ENCODE measurements at regions not wholly inside any gene's neighbourhood (a gene's known extent, or its start where the extent isn't known, plus 50 kb on each side); places are given as distances from the start of the nearest gene placed in this dataset.

GRCh38 chr10:111561124-111561523, 484.3 kb downstream of the ADRA2A start:
- Histone ChIP-seq H3K27me3 (replicated peaks in 1 of 4; ENCODE audit: control insufficient read depth in 3 of 4, extremely low read depth in 1 of 4, insufficient read depth in 3 of 4, low read length in 3 of 4) (no peaks in the 10 kb centered on the region; a peak in 1 of 7 replicates), H2BK5ac (ENCODE audit: low read depth, low read length) (no peak overlapping the region), H2AFZ (ENCODE audit: low read length) (no peak overlapping the region), H4K20me1 (replicated peaks in 1 of 2; ENCODE audit: control insufficient read depth in 1 of 2, insufficient read depth in 2 of 2, low read length in 2 of 2) (no peaks in the 10 kb centered on the region), H3K4me3 (ENCODE audit: extremely low read depth in 1 of 4, insufficient read depth in 2 of 4, low read depth in 3 of 4, low read length in 4 of 4) (no peak overlapping the region), H3K4me2 (ENCODE audit: insufficient read depth in 1 of 2, low read depth in 2 of 2, low read length in 2 of 2) (no peak overlapping the region), H4K91ac (replicated peaks; ENCODE audit: insufficient read length, low read length) (no peak overlapping the region), H3K36me3 (ENCODE audit: control insufficient read depth in 2 of 4, insufficient read depth in 4 of 4, low read length in 3 of 4) (no peaks in the 10 kb centered on the region), H4K8ac (ENCODE audit: extremely low read depth, insufficient read depth, low read length) (no peak overlapping the region), H3K79me2 (ENCODE audit: control insufficient read depth in 1 of 2, insufficient read depth in 2 of 2, low read length in 2 of 2) (no peaks in the 10 kb centered on the region), H3K4ac (replicated peaks; ENCODE audit: insufficient read length, low read depth, low read length) (no peak overlapping the region), H3K18ac (ENCODE audit: extremely low read depth, low read length) (no peak overlapping the region), H3K9ac (replicated peaks in 1 of 4; ENCODE audit: extremely low read depth in 1 of 4, low read depth in 3 of 4, low read length in 3 of 4) (no peak overlapping the region), H3K79me1 (ENCODE audit: low read depth, low read length) (no peaks in the 10 kb centered on the region), H3K9me3 (ENCODE audit: insufficient read depth in 2 of 2, low read depth in 1 of 2, low read length in 1 of 2) (no peaks in the 10 kb centered on the region), H2BK15ac (ENCODE audit: low read length) (no peak overlapping the region), H3K23me2 (ENCODE audit: low read depth, low read length) (no peaks in the 10 kb centered on the region), H2BK12ac (ENCODE audit: low read depth, low read length) (no peak overlapping the region), H2BK120ac (replicated peaks; ENCODE audit: low read depth, low read length) (no peak overlapping the region), H3K23ac (ENCODE audit: insufficient read length) (no peak overlapping the region), H4K5ac (ENCODE audit: insufficient read length, low read depth, low read length) (no peak overlapping the region), H3K14ac (ENCODE audit: insufficient read length) (no peak overlapping the region), H3K56ac (replicated peaks; ENCODE audit: insufficient read length, low read depth, low read length) (no peak overlapping the region), H2AK5ac (ENCODE audit: low read depth, low read length) (no peak overlapping the region), H3K4me1 (replicated peaks in 1 of 4; ENCODE audit: control insufficient read depth in 3 of 4, insufficient read depth in 4 of 4, low read length in 3 of 4) (peaks cover 0 to 5% (median 2%) of the 10 kb centered on the region in 4 experiments; a peak in 2 of 7 replicates), H3K27ac (ENCODE audit: low read depth, low read length) (no peak overlapping the region), H2BK20ac (ENCODE audit: low read length) (no peak overlapping the region)
- no peak for FAIRE-seq
- TF ChIP-seq E2F6 (IDR thresholded peaks at IDR 0.05) = no peak
- TF ChIP-seq PHF8 (conservative IDR thresholded peaks at IDR 0.05; ENCODE audit: low read depth, low read length) = no peak
- no peak for TF ChIP-seq SP1 (IDR thresholded peaks at IDR 0.05; ENCODE audit: low read depth, low read length)
- TF ChIP-seq SIN3A (conservative IDR thresholded peaks at IDR 0.05 in 1 of 2, IDR thresholded peaks at IDR 0.05 in 1 of 2; ENCODE audit: low read depth in 1 of 2, low read length in 2 of 2) = no peak
- TF ChIP-seq FOSL1 (IDR thresholded peaks at IDR 0.05; ENCODE audit: insufficient read depth, low read depth, low read length) = no peak
- no peak for TF ChIP-seq BACH1 (IDR thresholded peaks at IDR 0.05; ENCODE audit: low read length)
- TF ChIP-seq EP300 (IDR thresholded peaks at IDR 0.05; ENCODE audit: borderline replicate concordance in 1 of 2, low read depth in 2 of 2, low read length in 2 of 2) = no peak
- CTCF ChIA-PET (ENCODE audit: partially characterized antibody) = interaction anchor here (0.6 to 1.7 kb wide), 3 partner anchors 37 to 1394 kb away, joined by 3 to 4 read pairs (median 3); no protein-coding TSS in a partner anchor
- no peak for DNase-seq (ENCODE audit: low read depth in 1 of 2, low spot score in 2 of 2)
- 60% methylated on average over 1 of the region's 1 CpG; no CpG with 5 or more reads in 1 of the 2 experiments for WGBS, 2 experiments (ENCODE audit: extremely low coverage in 1 of 2, insufficient coverage in 1 of 2, insufficient read length in 1 of 2, insufficient replicate concordance in 2 of 2, low coverage in 1 of 2, low lambda C conversion rate in 2 of 2, missing lambda C conversion rate in 1 of 2)
- POLR2A ChIA-PET (ENCODE audit: partially characterized antibody) = interaction anchor here (0.7 kb wide), 1 partner anchor 12 kb away, joined by 3 read pairs; no protein-coding TSS in a partner anchor

Data from H1 (cell line).